ENCODE measurements at regions not wholly inside any gene's neighbourhood (a gene's known extent, or its start where the extent isn't known, plus 50 kb on each side); places are given as distances from the start of the nearest gene placed in this dataset.
"Not testable (repeated sequence)": the region's sequence is repeated elsewhere in the genome, so short reads cannot be mapped to it uniquely, and the experiment has no call there.

DNA sequence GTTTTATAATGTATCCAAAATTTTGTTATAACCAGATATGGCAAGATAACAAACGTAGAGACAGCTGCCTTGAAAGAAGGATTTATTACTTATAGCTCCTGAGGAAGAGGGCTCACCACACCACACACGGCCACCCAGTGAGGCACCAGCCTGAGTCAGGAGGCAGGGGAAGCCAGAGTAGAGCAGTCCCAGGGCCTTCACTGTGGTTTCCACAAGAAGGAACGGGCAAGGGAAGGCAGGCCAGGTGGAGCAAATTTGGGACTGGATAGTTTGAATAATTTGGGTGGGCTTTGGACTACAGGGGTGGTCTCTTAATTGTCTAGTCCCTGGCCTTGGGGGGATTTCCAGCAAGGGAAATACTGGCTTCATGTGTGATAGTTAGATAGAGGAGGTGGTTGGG, 72.5 kb downstream of the RRAGC start:
- DNase-seq: no peak

DNA sequence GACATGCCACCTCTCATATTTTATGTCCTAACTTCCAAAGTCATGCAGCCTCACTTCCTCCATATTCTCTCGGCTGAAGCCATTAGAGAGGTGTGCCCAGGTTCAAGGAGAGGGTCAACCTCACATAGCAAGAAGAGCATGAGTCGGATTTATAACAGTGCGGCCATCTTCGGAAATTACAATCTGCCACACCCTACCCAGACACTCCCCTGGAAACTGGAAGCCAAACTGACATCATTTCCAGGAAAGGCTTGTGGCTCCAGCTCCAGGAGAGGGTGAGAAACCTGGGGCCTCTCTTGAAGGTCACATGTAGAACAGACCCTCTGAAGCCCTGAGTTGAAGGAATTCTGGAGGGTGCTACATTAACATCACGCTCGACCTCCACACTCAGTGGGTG, 73.5 kb downstream of the RRAGC start:
- no peak for DNase-seq

DNA sequence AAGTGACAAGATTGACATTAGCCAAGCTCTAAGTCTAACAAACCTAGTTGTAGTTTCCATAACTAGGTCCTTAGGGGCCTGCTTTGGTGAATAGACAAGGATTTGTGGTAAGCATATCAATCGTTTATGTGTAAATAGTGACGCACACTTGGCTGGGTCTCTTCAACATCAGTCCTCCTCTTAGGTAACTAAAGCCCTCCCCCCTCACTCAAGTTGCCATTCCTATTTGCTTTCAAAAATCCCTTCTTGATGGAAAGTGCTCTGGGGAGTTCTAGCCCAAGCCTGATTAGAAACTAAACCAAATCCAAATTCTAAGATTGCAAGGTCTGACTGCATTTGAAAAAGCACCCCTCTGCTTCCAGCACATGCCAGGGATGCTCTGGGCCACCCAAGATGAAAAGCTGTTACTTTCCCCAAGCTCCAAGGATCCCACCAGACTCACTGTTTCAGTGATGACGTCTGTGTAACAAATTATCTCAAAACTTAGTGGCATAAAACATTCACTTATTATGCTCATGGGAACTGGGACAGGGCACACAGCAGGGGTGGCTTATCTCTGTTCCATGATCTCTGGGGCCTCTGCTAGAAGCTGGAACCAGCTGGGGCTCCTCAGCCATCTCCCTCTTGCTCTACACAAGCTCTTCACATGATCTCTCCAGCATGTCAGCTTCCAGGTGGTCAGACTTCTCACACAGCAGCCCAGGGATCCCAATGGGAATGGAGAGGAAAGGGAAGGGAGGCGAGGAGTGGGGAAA, 74.1 kb downstream of the RRAGC start:
- DNase-seq: no peak

DNA sequence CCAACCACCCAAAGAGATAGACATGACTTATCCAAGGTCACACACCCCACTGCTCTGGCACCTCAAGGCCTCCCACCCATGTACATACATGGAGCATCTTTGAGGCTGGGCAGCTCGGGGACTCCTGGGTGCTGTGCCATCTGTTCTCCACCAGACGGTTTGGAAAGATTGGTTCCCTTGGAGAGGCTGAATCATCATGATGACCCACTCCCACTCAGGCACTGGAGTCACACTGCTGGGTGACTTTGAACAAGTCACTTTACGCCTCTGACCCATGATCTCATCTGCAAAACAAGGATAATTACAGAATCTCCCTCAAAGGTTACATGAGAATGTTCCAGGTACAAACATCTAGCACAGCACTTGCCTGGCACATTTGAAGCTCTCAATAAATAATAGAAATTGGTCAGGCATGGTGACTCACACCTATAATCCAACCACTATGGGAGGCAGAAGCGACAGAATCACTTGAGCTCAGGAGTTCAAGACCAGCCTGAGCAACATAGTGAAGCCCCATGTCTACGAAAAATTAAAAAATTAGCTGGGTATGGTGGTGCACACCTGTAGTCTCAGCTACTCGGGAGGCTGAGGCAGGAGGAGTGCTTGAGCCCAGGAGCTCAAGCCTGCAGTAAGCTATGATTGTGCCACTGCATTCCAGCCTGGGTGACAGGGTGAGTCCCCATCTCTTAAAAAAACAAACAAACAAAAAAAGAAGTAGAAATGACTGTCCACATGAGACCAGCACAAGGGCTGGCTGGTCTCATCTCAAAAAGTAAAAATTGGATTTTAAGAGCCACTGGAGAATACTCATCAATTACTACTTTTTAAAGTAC, 74.9 kb downstream of the RRAGC start:
- DNase-seq: no peak

DNA sequence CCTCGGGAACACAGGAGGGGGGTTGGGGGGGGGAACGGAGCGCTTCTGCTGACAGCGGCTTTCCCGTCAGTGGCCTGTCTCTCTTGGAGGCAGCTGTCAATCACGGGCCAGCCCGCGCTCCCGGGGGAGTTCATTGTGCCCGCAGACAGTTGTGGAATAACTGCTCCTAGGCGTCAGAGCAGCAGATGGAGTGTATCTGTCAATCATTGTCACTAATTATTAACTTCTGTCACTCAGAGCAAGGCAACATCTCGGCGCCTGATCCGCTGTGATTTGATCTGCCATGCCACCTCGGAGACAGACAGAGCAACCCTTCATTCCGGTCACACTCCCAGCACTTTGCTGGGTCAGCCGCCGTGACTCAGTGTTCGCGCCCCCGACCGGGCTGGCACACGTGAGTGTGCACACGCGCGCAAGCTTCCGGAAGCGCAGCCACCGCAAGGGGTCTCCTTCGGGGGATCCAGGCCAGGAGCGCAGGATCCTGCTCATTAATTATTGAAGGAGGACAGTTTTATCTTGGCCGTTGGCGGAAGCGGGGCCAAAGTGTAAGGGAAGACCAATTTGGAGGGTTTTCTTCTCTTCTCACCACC, 75.8 kb downstream of the RRAGC start:
- DNase-seq: no peak

DNA sequence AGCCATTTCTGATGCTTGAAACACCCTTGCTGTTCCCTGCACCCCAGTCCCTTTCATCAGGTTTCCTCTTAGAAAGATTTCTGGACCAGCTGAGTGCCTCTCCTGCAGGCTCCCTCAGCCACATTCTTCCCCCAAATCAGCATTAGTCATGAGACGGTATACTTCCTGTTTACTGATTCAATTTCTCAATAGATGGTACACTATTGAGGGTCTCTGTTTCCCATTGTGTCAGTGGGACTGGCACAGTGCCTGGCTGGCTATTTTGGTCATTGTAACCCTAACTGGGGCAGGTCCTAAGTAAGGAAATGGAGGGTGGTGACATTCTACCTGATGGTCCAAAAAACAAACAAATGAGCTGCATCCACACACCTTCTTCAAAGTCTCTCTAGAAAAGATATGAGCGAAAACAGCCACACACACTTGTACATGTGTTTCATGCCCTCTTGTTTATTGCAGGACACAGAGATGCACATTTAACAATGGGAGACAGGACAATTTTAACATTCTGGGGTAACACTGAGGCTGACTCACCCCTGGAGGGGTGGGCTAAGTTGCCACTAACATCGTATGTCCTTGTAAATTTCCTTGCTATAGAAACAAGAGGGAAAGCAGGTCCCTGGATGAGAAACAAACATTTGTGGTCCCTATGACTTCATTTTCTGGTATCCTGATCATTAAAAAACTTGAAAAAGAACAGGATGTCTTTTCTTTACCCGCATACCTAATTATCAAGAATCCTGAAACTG, 77.5 kb downstream of the RRAGC start:
- no peak for DNase-seq

DNA sequence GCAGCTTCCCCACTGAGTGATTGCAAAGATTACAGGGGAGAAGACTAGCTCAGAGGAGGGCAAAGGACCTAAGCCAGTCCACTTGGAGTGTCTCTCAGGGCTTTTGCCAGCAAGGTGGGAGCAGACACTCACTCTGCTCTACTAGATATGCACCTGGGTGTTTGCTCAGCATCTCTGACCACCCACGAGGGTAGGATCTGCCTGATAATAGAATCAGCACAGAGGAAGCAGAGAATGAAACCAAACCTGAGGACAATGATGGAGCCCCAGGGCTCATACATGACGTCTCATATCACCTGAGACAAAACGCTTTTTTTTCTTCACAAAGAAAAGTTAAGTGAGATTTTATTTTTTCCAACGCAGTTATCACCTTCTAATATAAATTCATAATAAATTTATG, 79.4 kb downstream of the RRAGC start:
- no peak for DNase-seq

DNA sequence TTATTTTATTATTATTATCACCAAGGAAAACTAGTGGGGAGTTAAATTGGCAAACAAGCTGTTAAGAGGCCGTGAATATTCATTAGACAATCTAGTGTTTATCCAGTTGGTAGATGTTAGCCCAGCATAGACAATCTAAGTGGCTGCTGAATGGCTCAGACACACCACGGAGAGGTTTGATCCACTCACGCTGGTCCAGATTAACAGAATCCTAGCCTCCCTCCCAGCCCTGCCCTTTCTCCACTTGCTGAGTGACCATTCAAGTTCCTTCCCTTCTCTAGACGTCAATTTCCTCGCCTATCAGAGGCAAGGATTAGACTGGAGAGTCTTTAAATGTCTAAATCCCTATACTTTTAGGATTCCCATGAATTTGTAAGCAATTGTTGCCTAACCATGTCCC, 80.1 kb downstream of the RRAGC start:
- DNase-seq: no peak

DNA sequence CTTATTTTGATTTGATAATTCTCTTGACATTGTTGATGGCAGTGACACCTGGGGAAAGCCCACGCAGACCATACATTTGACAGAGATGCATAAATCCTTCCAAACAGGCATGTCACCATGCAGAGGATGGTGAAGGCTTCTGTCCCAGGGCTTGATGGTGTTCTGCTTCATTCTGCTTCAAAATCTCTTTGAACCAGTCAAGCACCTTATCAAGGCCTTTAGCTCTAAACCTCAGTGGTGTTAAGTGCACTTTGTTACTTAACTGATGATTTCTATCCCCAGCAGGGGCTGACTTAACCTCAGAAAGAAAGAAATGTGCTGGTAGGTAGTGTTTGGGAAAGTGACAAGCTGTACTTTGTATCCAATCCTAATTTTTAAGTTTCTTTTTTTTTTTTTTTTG, 81.1 kb downstream of the RRAGC start:
- no peak for DNase-seq

DNA sequence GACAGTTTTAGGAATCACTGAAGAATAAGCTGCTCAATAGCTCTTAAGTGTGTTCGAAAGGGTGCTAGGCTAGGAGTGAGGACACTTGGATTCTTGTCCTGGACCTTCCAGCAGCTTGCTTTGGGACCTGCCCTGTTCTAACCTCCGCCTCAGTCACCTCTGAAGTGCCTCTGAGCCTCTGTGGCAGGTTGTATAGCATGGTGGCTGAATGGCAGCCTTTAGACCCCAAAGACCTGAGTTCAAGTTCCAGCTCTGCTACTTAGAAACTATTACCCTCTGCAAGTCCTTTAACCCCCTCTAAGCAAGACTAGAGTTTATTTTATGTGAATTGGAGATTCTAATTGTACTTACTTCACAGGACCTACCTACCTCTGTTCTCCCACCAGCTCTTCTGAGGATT, 81.5 kb downstream of the RRAGC start:
- no peak for DNase-seq

DNA sequence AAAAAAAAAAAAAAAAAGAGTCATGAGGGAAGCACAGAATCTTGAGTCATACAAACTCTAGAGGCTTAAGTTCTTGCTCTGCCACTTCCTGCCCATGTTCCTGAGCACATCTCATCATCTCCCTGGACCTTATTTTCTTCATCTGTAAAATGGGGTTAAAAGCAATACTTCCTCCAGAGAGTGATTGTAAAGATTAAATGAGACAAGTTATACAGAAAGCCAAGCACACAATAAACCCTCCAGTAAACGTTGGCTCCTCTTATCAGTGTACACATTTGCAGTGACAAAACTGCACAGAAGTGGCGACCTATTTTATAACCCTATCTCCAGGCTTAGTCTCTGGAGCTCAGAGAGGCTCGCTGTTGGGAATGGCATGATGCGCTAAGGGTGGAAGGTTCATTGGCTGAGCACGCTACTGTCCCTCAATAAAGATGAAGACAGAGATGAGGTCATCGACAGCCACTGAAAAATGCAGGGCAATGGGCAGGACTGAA, 82.1 kb downstream of the RRAGC start:
- DNase-seq: no peak

DNA sequence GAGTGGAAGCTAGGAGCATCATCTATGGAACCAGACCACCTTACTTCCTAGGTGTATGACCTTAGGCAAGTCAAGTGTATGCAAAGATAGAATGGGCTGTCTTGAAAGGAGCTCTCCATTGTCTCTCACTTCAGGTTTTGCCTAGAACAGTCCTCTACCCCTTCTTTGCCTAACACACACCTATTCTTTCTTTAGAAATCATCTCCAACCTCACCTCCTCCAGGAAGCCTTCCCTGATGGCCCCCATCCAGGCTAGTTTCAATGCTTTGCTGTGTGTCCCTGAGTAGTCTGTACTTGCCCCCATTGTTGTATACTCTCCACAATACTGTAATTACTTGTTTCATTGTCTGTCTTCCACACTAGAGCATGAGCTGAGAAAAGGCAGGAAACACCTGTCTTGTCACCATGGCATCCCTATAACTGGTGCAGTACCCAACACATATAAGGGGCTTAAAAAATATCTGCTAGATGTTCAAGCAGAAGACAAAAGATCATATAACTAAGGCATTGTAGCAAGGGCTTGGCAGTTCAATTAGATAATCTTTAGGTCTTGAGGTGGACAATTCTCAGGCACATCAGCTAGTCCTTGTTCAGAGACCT, 83.0 kb downstream of the RRAGC start:
- DNase-seq: no peak

DNA sequence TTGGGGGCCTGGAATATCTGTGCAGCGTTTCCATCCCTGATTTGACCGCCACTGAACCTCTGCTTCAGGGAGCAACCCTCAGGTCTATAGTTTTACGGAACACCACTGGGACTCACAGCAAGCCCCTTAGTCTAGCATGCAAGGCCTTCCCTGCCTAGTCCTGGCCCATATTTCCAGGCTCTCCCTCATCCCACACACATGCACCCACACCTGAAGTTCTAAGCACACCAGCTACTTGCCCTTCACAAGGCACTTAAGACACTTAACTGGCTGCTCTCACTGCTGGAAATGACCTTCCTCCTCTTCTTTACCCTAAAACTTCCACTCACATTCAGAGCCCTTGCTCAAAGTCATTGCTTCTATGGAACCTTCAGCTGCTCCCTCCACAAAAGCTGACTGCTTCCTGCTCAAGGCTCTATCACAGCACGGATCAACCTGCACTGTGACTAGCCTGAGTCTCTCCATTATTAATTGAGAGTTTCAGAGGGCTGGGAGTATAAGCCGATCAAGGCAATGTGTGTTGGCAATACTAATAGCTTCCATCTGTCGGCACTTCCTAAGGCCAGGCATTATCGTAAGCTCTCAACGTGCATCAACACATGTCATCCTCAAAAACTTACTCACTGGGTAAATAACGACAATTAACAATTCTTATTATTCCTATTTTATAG, 84.3 kb downstream of the RRAGC start:
- DNase-seq: no peak

DNA sequence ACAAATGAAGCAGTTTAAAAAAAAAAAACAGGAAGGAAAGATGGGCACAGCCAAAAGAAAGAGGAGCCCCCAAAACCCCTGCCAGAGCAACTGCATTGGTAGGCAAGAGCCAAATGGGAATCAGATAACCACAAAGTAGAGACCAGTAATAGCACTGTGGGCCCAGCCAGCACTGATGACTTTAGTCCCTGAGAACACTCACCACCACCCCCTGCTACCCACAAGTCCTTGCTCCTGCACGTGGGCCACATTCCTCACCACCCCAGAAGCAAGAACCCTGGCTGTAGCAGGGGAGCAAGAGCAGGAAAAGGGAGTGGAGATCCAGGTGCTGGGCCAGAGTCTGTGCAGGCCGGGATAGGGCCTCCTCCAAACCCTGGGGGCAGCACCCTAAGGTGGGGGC, 86.1 kb downstream of the RRAGC start:
- no peak for DNase-seq

DNA sequence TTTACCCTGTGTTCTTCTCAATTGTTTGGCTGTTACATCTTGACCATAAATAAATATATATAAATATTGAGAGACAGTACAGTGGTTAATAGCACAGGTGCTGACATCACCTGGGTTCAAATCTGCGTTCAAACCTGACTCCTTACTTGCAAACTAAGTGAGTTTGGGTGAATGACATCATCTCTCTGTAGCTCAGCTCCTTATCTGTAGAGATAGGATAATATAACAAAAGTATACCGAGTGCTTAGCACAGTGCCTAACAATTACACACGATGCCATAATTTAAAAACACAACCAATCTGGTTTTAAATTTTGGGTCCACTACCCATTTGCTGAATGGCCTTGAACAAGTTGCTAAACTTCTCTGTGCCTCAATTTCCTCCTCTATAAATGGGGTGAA, 86.6 kb downstream of the RRAGC start:
- no peak for DNase-seq

DNA sequence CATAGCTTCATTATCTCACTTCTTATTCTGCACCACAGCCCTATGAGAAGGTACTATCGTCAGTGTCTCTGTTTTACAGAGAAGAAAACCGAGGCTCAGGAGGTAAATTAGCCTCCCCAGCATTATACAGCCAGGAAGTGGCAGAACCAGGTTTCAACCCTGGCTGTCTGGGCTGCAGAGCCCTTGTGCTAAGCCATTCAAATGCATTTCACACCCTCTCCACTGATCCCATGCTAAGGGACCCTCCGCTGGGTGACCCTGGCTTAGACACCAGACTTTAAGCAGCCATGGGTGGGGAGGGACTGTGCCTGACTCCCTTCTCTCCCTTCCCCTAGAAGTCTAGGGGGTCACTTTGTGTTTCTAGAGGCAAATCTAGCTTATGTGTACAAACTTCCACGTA, 87.5 kb downstream of the RRAGC start:
- DNase-seq: no peak

DNA sequence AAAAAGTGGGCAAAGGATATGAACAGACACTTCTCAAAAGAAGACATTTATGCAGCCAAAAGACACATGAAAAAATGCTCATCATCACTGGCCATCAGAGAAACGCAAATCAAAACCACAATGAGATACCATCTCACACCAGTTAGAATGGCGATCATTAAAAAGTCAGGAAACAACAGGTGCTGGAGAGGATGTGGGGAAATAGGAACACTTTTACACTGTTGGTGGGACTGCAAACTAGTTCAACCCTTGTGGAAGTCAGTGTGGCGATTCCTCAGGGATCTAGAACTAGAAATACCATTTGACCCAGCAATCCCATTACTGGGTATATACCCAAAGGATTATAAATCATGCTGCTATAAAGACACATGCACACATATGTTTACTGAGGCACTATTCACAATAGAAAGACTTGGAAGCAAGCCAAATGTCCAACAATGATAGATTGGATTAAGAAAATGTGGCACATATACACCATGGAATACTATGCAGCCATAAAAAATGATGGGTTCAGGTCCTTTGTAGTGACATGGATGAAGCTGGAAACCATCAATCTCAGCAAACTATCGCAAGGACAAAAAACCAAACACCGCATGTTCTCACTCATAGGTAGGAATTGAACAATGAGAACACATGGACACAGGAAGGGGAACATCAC, 88.9 kb downstream of the RRAGC start:
- not testable (repeated sequence) for DNase-seq

DNA sequence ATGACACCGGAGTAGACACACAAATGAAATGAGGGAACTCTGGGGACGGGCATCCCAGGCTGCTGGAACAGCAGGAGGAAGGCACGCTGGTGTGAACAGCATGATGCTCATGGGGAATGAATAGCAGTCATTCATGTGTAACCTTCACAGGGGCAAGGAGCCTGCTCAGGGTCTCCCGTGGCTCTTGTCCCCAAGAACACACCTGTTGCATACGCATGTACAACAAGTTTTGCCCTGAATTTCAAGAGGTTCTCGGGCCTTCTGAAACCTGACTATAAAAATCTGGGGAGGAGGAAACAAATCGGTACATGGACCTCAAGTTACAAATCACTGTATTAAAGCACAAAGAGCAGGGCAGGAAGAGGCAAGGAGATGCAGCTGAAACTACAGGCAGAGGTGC, 93.4 kb downstream of the RRAGC start:
- DNase-seq: no peak

DNA sequence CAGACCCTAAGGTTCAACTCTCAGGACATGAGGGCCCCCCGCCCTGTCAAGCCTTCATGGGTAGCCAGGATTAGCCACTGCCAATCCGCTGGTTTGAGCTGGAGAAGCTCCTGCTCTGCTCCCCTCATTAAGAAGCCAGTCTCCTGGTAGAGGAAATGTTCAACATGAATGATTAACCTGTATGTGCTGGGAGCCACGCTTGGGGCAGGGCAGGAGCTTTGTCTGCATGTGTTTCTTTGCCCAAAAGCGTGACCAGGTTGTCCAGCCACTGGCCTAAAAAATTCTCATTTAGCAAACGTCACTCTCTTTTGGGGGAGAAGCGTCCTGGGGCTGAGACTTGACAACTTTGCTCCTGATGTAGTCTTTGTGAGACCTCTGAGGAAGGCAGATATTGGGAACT, 96.5 kb downstream of the RRAGC start:
- no peak for DNase-seq

DNA sequence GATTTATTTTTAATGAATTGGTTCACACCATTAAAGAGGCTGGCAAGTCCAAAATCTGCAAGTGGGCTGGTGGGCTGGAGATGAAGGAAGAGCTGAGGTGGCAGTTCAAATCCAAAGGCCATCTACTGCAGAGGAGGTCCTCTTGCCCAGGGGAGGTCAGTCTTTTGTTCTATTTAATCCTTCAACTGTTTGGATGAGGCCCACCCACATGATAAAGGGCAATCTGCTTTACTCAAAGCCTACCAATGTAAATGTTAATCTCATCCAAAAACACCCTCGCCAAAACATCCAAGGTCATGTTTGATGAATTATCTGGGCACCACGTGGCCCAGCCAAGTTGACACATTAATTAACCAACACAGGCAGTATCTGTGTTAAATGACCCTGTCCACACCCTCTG, 99.0 kb downstream of the RRAGC start:
- no peak for DNase-seq

DNA sequence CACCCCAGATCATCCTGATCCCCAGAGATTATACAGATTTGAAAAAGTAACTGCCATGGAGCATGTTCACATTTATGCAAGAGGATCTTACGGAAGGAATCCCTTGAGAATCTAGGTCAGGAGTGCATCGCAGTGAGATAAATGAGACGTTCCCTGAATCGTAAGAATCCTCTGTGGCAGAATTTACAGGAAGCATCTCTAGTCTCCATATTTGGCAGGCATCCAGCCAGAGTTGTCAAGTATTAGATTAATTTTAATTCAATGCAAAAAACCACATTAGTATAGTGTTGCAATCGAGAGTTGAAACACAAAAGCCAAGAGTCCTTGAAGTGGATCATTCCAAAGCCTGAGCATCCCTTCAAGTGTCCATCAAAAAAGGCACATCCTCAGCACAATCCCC, 100.8 kb downstream of the RRAGC start:
- DNase-seq: no peak
